B cell (primary cell): ENCODE measurements at regions not wholly inside any gene's neighbourhood (a gene's known extent, or its start where the extent isn't known, plus 50 kb on each side); places are given as distances from the start of the nearest gene placed in this dataset.

Experiments
- ATAC-seq: fragments of 200-7000 bp; cut with Tn5 transposase; one replicate; pipeline ENCODE4 v1.10.0; 2021; ENCODE audit warnings: low read depth, mild to moderate bottlenecking, moderate number of reproducible peaks, moderate library complexity
- CTCF ChIA-PET: fragments of 350-600 bp; sonication (Branson Sonifier 250); formaldehyde crosslinking; loops from one replicate; lab custom pipeline; 2021; ENCODE audit warnings: antibody characterized with exemption, inconsistent platforms; lab: Charles Lee
- POLR2A ChIA-PET: fragments of 350-600 bp; sonication (Branson Sonifier 250); formaldehyde crosslinking; loops from one replicate; lab custom pipeline; 2021; ENCODE audit warnings: antibody characterized with exemption; lab: Charles Lee
- DNase-seq: peaks from one replicate; pipeline ENCODE4 v3.0.0; 2013
- H2AFZ ChIP-seq: 2 replicates; pipeline ENCODE4 v1.6.1; 2012; ENCODE audit warnings: mild to moderate bottlenecking, low read depth, low read length; ENCODE audit not compliant: insufficient read depth, poor library complexity, severe bottlenecking
- H3K27ac ChIP-seq, 2 donors: 1 replicate in 1 of 2; 2 replicates in 1 of 2; pipeline ENCODE4 v1.5.1; 2012 to 2013; ENCODE audit warnings: low read length in 2 of 2, mild to moderate bottlenecking in 2 of 2, moderate library complexity in 1 of 2
- H3K27me3 ChIP-seq, 4 experiments: fragments of 200-600 bp in 1 of 4; sonication (generic) in 1 of 4; replicated peaks in 1 of 4; 1 replicate in 2 of 4; 2 replicates in 2 of 4; pipeline versions ENCODE4 v1.6.1 to v1.7.0; 2013 to 2016; ENCODE audit warnings: low read length in 3 of 4, mild to moderate bottlenecking in 2 of 4, mixed read lengths in 1 of 4, moderate library complexity in 1 of 4; ENCODE audit not compliant: insufficient read depth in 4 of 4, control insufficient read depth in 3 of 4; ENCODE audit errors: control extremely low read depth in 1 of 4
- H3K36me3 ChIP-seq, 2 experiments: replicated peaks in 1 of 2; 1 replicate in 1 of 2; 2 replicates in 1 of 2; pipeline versions ENCODE4 v1.6.1 to v1.7.1; 2013; ENCODE audit warnings: low read length in 1 of 2; ENCODE audit not compliant: insufficient read depth in 2 of 2, control insufficient read depth in 1 of 2; ENCODE audit errors: control extremely low read depth in 1 of 2, extremely low read depth in 1 of 2
- H3K4me1 ChIP-seq, 2 donors: fragments of 200-600 bp in 1 of 2; sonication (generic) in 1 of 2; 1 replicate in 1 of 2; 2 replicates in 1 of 2; pipeline versions ENCODE4 v1.5.1 to v1.6.1; 2013 to 2017; ENCODE audit warnings: low read length in 2 of 2; ENCODE audit not compliant: control insufficient read depth in 2 of 2, insufficient read depth in 2 of 2
- H3K4me2 ChIP-seq: replicated peaks from 2 replicates; pipeline ENCODE3; 2012; ENCODE audit warnings: mild to moderate bottlenecking, low read depth, low read length; ENCODE audit not compliant: poor library complexity, severe bottlenecking
- H3K4me3 ChIP-seq, 5 experiments: fragments of 200-600 bp in 1 of 5; sonication (generic) in 1 of 5; 1 replicate in 3 of 5; 2 replicates in 2 of 5; pipeline versions ENCODE4 v1.5.1 to v1.7.0; 2011 to 2016; ENCODE audit warnings: low read length in 4 of 5, mild to moderate bottlenecking in 4 of 5, low read depth in 2 of 5, control low read depth in 1 of 5, moderate library complexity in 1 of 5; ENCODE audit not compliant: insufficient read depth in 1 of 5; ENCODE audit errors: control extremely low read depth in 1 of 5, extremely low read depth in 1 of 5
- H3K79me2 ChIP-seq: fragments of 200-600 bp; sonication (generic); one replicate; pipeline ENCODE4 v1.6.0; 2016; ENCODE audit warnings: low read length; ENCODE audit not compliant: control insufficient read depth, insufficient read depth
- H3K9ac ChIP-seq: fragments of 200-600 bp; sonication (generic); 2 replicates; pipeline ENCODE4 v1.6.1; 2017; ENCODE audit warnings: mild to moderate bottlenecking, low read length, moderate library complexity
- H3K9me3 ChIP-seq, 3 donors: one replicate each; pipeline versions ENCODE4 v1.6.1 to v1.7.1; 2013; ENCODE audit warnings: low read length in 2 of 3; ENCODE audit not compliant: control insufficient read depth in 2 of 3, insufficient read depth in 1 of 3; ENCODE audit errors: control extremely low read depth in 1 of 3
- H4K20me1 ChIP-seq: 2 replicates; pipeline ENCODE4 v1.6.0; 2012; ENCODE audit warnings: mild to moderate bottlenecking, low read length; ENCODE audit not compliant: insufficient read depth, control insufficient read depth, poor library complexity, severe bottlenecking
- H3K27ac Mint-ChIP-seq: one replicate; pipeline ENCODE4 v1.8.0; 2021; ENCODE audit warnings: mixed read lengths
- H3K27me3 Mint-ChIP-seq: one replicate; pipeline ENCODE4 v1.8.0; 2021; ENCODE audit warnings: mixed read lengths
- H3K4me1 Mint-ChIP-seq: one replicate; pipeline ENCODE4 v1.8.0; 2021; ENCODE audit warnings: mixed read lengths
- H3K4me3 Mint-ChIP-seq: one replicate; pipeline ENCODE4 v1.8.0; 2021; ENCODE audit warnings: mixed read lengths
- H3K9me3 Mint-ChIP-seq: one replicate; pipeline ENCODE4 v1.8.0; 2022; ENCODE audit warnings: mixed read lengths; ENCODE audit not compliant: insufficient read depth
- CTCF ChIP-seq: fragments of 200-600 bp; IDR thresholded peaks from one replicate; pipeline ENCODE4 v1.8.0; 2022; ENCODE audit warnings: antibody characterized with exemption, mild to moderate bottlenecking
- EZH2 ChIP-seq: IDR thresholded peaks from 2 replicates; pipeline ENCODE4 v1.6.1; 2012; ENCODE audit warnings: borderline replicate concordance, low read depth, mild to moderate bottlenecking, moderate library complexity, low read length; ENCODE audit not compliant: insufficient read depth, poor library complexity, severe bottlenecking
- WGBS: methylation state at CpG from one replicate; pipeline ENCODE4 v1.1.5; 2013; ENCODE audit warnings: missing lambda C conversion rate; ENCODE audit not compliant: insufficient coverage; 5-methylcytosine and 5-hydroxymethylcytosine counted together
- intact Hi-C: fragments of 100-400 bp; cut with micrococcal nuclease; formaldehyde crosslinking; loops from one replicate; pipeline ENCODE4 v1.10.0; 2022

- no peaks in the 10 kb centered on the region for H4K20me1 ChIP-seq
- H3K79me2 ChIP-seq, result no peaks in the 10 kb centered on the region
- ATAC-seq (no peak), DNase-seq (no peak)
- H3K4me3 Mint-ChIP-seq, result no peak overlapping the region
- H3K9ac ChIP-seq, result no peak overlapping the region
- no peak overlapping the region for H3K27ac ChIP-seq
- no peak overlapping the region for H3K27ac Mint-ChIP-seq
- TF ChIP-seq CTCF (no peak), EZH2 (no peak)
- ChIA-PET POLR2A (no interaction called here), CTCF (no interaction called here)
- WGBS, result no CpG with 5 or more reads among the region's 1 CpG
- peaks cover 12% of the 10 kb centered on the region for H3K9me3 Mint-ChIP-seq
- no peak overlapping the region for H3K4me2 ChIP-seq
- H3K27me3 ChIP-seq, result no peaks in the 10 kb centered on the region
- H2AFZ ChIP-seq, result no peak overlapping the region
- peaks cover 4 to 17% (median 5%) of the 10 kb centered on the region in 3 donors for H3K9me3 ChIP-seq
- no peaks in the 10 kb centered on the region for H3K4me1 ChIP-seq
- no peaks in the 10 kb centered on the region for H3K36me3 ChIP-seq
- intact Hi-C loops, result no loop called here
- no peaks in the 10 kb centered on the region for H3K27me3 Mint-ChIP-seq
- H3K4me1 Mint-ChIP-seq, result no peaks in the 10 kb centered on the region
- H3K4me3 ChIP-seq, result no peak overlapping the region
These were observed 389.1 kb downstream of the PBX1 start for GRCh38 chr1:164948101-164948500.

- Mint-ChIP-seq H3K4me3 (no peak overlapping the region), H3K27me3 (no peaks in the 10 kb centered on the region), H3K27ac (no peak overlapping the region), H3K9me3 (peaks cover 4% of the 10 kb centered on the region), H3K4me1 (no peaks in the 10 kb centered on the region)
- no peaks in the 10 kb centered on the region for H3K36me3 ChIP-seq
- no peaks in the 10 kb centered on the region for H3K9me3 ChIP-seq
- WGBS, result 89% methylated on average over 2 of the region's 2 CpGs
- H3K79me2 ChIP-seq, result no peaks in the 10 kb centered on the region
- intact Hi-C loops, result no loop called here
- ChIA-PET CTCF (no interaction called here), POLR2A (no interaction called here)
- H2AFZ ChIP-seq, result no peak overlapping the region
- ATAC-seq (no peak), DNase-seq (no peak)
- H3K9ac ChIP-seq, result no peak overlapping the region
- no peak overlapping the region for H3K27ac ChIP-seq
- H4K20me1 ChIP-seq, result no peaks in the 10 kb centered on the region
- no peaks in the 10 kb centered on the region for H3K27me3 ChIP-seq
- H3K4me1 ChIP-seq, result no peaks in the 10 kb centered on the region
- TF ChIP-seq EZH2 (no peak), CTCF (no peak)
- H3K4me2 ChIP-seq, result no peak overlapping the region
- no peak overlapping the region for H3K4me3 ChIP-seq
These were observed 378.3 kb downstream of the PBX1 start for GRCh38 chr1:164937291-164937690.
